Hindlimb muscle (tissue), 1 donor: ENCODE measurements at regions not wholly inside any gene's neighbourhood (a gene's known extent, or its start where the extent isn't known, plus 50 kb on each side); places are given as distances from the start of the nearest gene placed in this dataset.

Experiments
- DNase-seq: peaks from one replicate; pipeline ENCODE4 v3.0.0-alpha.2; 2013

- no peak for DNase-seq
Observed at GRCh38 chr5:118778941-118779340, 209.4 kb downstream of the DTWD2 start.

GRCh38 chr5:118777189-118777736 lies 211.1 kb downstream of the DTWD2 start:
- DNase-seq = no peak

- no peak for DNase-seq
Observed at GRCh38 chr5:118776755-118777154, 211.6 kb downstream of the DTWD2 start.

- no peak for DNase-seq
Observed at GRCh38 chr5:118775790-118776499, 212.4 kb downstream of the DTWD2 start.

GRCh38 chr5:118768607-118769175 lies 219.7 kb downstream of the DTWD2 start:
- no peak for DNase-seq

GRCh38 chr5:118762291-118762690 lies 226.1 kb downstream of the DTWD2 start:
- DNase-seq = no peak

GRCh38 chr5:118761814-118762213 lies 226.5 kb downstream of the DTWD2 start:
- no peak for DNase-seq

GRCh38 chr5:118752969-118753368 lies 235.4 kb downstream of the DTWD2 start:
- no peak for DNase-seq

GRCh38 chr5:118736396-118736795 lies 252.0 kb downstream of the DTWD2 start:
- DNase-seq = no peak

GRCh38 chr5:118733394-118733793 lies 255.0 kb downstream of the DTWD2 start:
- no peak for DNase-seq

- DNase-seq = no peak
Observed at GRCh38 chr5:118728191-118728590, 260.2 kb downstream of the DTWD2 start.

GRCh38 chr5:118726891-118727290 lies 261.5 kb downstream of the DTWD2 start:
- DNase-seq = no peak

GRCh38 chr5:118723021-118723338 lies 265.4 kb downstream of the DTWD2 start:
- DNase-seq = no peak

GRCh38 chr5:118722122-118723020 lies 266.0 kb downstream of the DTWD2 start:
- no peak for DNase-seq

- no peak for DNase-seq
Observed at GRCh38 chr5:118711727-118712126, 276.6 kb downstream of the DTWD2 start.

- no peak for DNase-seq
Observed at GRCh38 chr5:118705959-118706667, 282.2 kb downstream of the DTWD2 start.

- DNase-seq = no peak
Observed at GRCh38 chr5:118703241-118703640, 285.1 kb downstream of the DTWD2 start.

- DNase-seq = no peak
Observed at GRCh38 chr5:118701791-118702190, 286.6 kb downstream of the DTWD2 start.

GRCh38 chr5:118700510-118700909 lies 287.8 kb downstream of the DTWD2 start:
- DNase-seq = no peak

- no peak for DNase-seq
Observed at GRCh38 chr5:118698774-118699173, 289.6 kb downstream of the DTWD2 start.

GRCh38 chr5:118696076-118696475 lies 292.3 kb downstream of the DTWD2 start:
- DNase-seq = no peak

GRCh38 chr5:118692811-118693342 lies 295.5 kb downstream of the DTWD2 start:
- peak; percentile 23 for DNase-seq
